Osteoblast (primary cell): ENCODE measurements at regions not wholly inside any gene's neighbourhood (a gene's known extent, or its start where the extent isn't known, plus 50 kb on each side); places are given as distances from the start of the nearest gene placed in this dataset.

ENCODE experiments used
- DNase-seq: peaks from one replicate; pipeline ENCODE4 v3.0.0; 2011; ENCODE audit warnings: low spot score, mixed read lengths; ENCODE audit not compliant: insufficient read length; ENCODE audit errors: missing footprints
- H2AFZ ChIP-seq: 2 replicates; pipeline ENCODE4 v1.6.0; 2011; ENCODE audit warnings: mild to moderate bottlenecking, low read length
- H3K27ac ChIP-seq: 2 replicates; pipeline ENCODE4 v1.5.1; 2011; ENCODE audit warnings: mild to moderate bottlenecking, low read depth, low read length, moderate library complexity
- H3K27me3 ChIP-seq: 2 replicates; pipeline ENCODE4 v1.6.0; 2012; ENCODE audit warnings: mild to moderate bottlenecking, control low read depth, inconsistent platforms, low read length, moderate library complexity; ENCODE audit not compliant: insufficient read depth
- H3K36me3 ChIP-seq: 2 replicates; pipeline ENCODE4 v1.5.1; 2011; ENCODE audit warnings: mild to moderate bottlenecking, low read length, control low read depth, moderate library complexity; ENCODE audit not compliant: insufficient read depth
- H3K4me1 ChIP-seq: 2 replicates; pipeline ENCODE4 v1.5.1; 2011; ENCODE audit warnings: mild to moderate bottlenecking, low read length, control low read depth, moderate library complexity; ENCODE audit not compliant: insufficient read depth
- H3K4me2 ChIP-seq: 2 replicates; pipeline ENCODE4 v1.6.0; 2011; ENCODE audit warnings: mild to moderate bottlenecking, low read length; ENCODE audit not compliant: insufficient read depth
- H3K4me3 ChIP-seq: fragments of 200-600 bp; sonication (generic); 3 replicates; pipeline ENCODE4 v1.5.1; 2012; ENCODE audit warnings: mild to moderate bottlenecking, low read length, inconsistent platforms; ENCODE audit not compliant: insufficient read depth
- H3K79me2 ChIP-seq: 2 replicates; pipeline ENCODE4 v1.6.0; 2012; ENCODE audit warnings: mild to moderate bottlenecking, low read length, control low read depth, inconsistent platforms; ENCODE audit not compliant: insufficient read depth
- H3K9me3 ChIP-seq: 2 replicates; pipeline ENCODE4 v1.5.1; 2011; ENCODE audit warnings: low read depth, low read length, control low read depth
- H4K20me1 ChIP-seq: 2 replicates; pipeline ENCODE4 v1.6.0; 2012; ENCODE audit warnings: mild to moderate bottlenecking, low read length, control low read depth; ENCODE audit not compliant: insufficient read depth
- CTCF ChIP-seq: IDR thresholded peaks from 2 replicates; pipeline ENCODE4 v1.5.1; 2011; ENCODE audit warnings: mild to moderate bottlenecking, low read depth, low read length, moderate library complexity; ENCODE audit errors: extremely low read depth

GRCh38 chr5:155085282-155085989, 71.9 kb downstream of the KIF4B start:
- no peaks in the 10 kb centered on the region for H3K27me3 ChIP-seq
- no peak for DNase-seq

GRCh38 chr5:155087036-155087435, 73.5 kb downstream of the KIF4B start:
- Histone ChIP-seq H3K4me3 (no peak overlapping the region), H3K79me2 (no peaks in the 10 kb centered on the region), H3K4me1 (peaks cover 6% of the 10 kb centered on the region), H3K4me2 (no peak overlapping the region), H3K36me3 (no peaks in the 10 kb centered on the region), H3K9me3 (no peaks in the 10 kb centered on the region), H2AFZ (no peak overlapping the region), H3K27ac (no peak overlapping the region), H4K20me1 (no peaks in the 10 kb centered on the region), H3K27me3 (no peaks in the 10 kb centered on the region)
- TF ChIP-seq CTCF: no peak
- DNase-seq: no peak

More at GRCh38 chr5:155085282-155085989, 71.9 kb downstream of the KIF4B start:
- H3K4me3 ChIP-seq: no peak overlapping the region
- H3K9me3 ChIP-seq: no peaks in the 10 kb centered on the region
- H3K36me3 ChIP-seq: no peaks in the 10 kb centered on the region
- H3K4me1 ChIP-seq: peaks cover 4% of the 10 kb centered on the region
- no peak overlapping the region for H3K27ac ChIP-seq
- no peak for TF ChIP-seq CTCF
- H3K4me2 ChIP-seq: no peak overlapping the region
- no peak overlapping the region for H2AFZ ChIP-seq
- H3K79me2 ChIP-seq: no peaks in the 10 kb centered on the region
- H4K20me1 ChIP-seq: no peaks in the 10 kb centered on the region

- H3K9me3 ChIP-seq: no peaks in the 10 kb centered on the region
- no peak overlapping the region for H3K4me2 ChIP-seq
- TF ChIP-seq CTCF: no peak
- peaks cover 3% of the 10 kb centered on the region for H3K4me1 ChIP-seq
- H3K27me3 ChIP-seq: no peaks in the 10 kb centered on the region
- no peak overlapping the region for H3K4me3 ChIP-seq
- H2AFZ ChIP-seq: no peak overlapping the region
- H3K36me3 ChIP-seq: no peaks in the 10 kb centered on the region
- H3K79me2 ChIP-seq: no peaks in the 10 kb centered on the region
- H4K20me1 ChIP-seq: no peaks in the 10 kb centered on the region
- no peak for DNase-seq
- H3K27ac ChIP-seq: no peak overlapping the region
Measured at GRCh38 chr5:155088811-155089210, 75.3 kb downstream of the KIF4B start.

- Histone ChIP-seq H3K27me3 (no peaks in the 10 kb centered on the region), H3K4me1 (peaks cover 3% of the 10 kb centered on the region), H3K36me3 (no peaks in the 10 kb centered on the region), H3K27ac (no peak overlapping the region), H4K20me1 (no peaks in the 10 kb centered on the region), H3K4me2 (no peak overlapping the region), H3K79me2 (no peaks in the 10 kb centered on the region), H3K9me3 (no peaks in the 10 kb centered on the region), H2AFZ (no peak overlapping the region), H3K4me3 (no peak overlapping the region)
- no peak for TF ChIP-seq CTCF
- no peak for DNase-seq
Measured at GRCh38 chr5:155089643-155090042, 76.1 kb downstream of the KIF4B start.
